ENCODE measurements at regions not wholly inside any gene's neighbourhood (a gene's known extent, or its start where the extent isn't known, plus 50 kb on each side); places are given as distances from the start of the nearest gene placed in this dataset.

GRCh38 chr12:124660851-124661250, 93.4 kb upstream of the NCOR2 start:
- peaks cover 3% of the 10 kb centered on the region for H3K27me3 Mint-ChIP-seq (ENCODE audit: low read depth)
- H3K27ac Mint-ChIP-seq: no peak overlapping the region
- H3K4me3 Mint-ChIP-seq: no peak overlapping the region
- H3K4me1 Mint-ChIP-seq (ENCODE audit: low read depth): no peaks in the 10 kb centered on the region
- H3K9me3 Mint-ChIP-seq: peaks cover 10% of the 10 kb centered on the region
- no peaks in the 10 kb centered on the region for H3K36me3 Mint-ChIP-seq (ENCODE audit: low read depth)

- Mint-ChIP-seq H3K27ac (no peak overlapping the region), H3K36me3 (ENCODE audit: low read depth) (no peaks in the 10 kb centered on the region), H3K4me1 (ENCODE audit: low read depth) (no peaks in the 10 kb centered on the region), H3K4me3 (no peak overlapping the region), H3K9me3 (peaks cover 3% of the 10 kb centered on the region), H3K27me3 (ENCODE audit: low read depth) (peaks cover 6% of the 10 kb centered on the region)
These were observed 91.5 kb upstream of the NCOR2 start for GRCh38 chr12:124658806-124659402.

GRCh38 chr12:124658302-124658701, 90.9 kb upstream of the NCOR2 start:
- H3K4me1 Mint-ChIP-seq (ENCODE audit: low read depth): no peaks in the 10 kb centered on the region
- H3K27me3 Mint-ChIP-seq (ENCODE audit: low read depth): peaks cover 9% of the 10 kb centered on the region
- peaks cover under 1% of the 10 kb centered on the region for H3K9me3 Mint-ChIP-seq
- H3K27ac Mint-ChIP-seq: no peak overlapping the region
- no peak overlapping the region for H3K4me3 Mint-ChIP-seq
- H3K36me3 Mint-ChIP-seq (ENCODE audit: low read depth): no peaks in the 10 kb centered on the region

- Mint-ChIP-seq H3K36me3 (ENCODE audit: low read depth) (no peaks in the 10 kb centered on the region), H3K4me1 (ENCODE audit: low read depth) (no peaks in the 10 kb centered on the region), H3K27ac (no peak overlapping the region), H3K9me3 (no peaks in the 10 kb centered on the region), H3K4me3 (no peak overlapping the region), H3K27me3 (ENCODE audit: low read depth) (peaks cover 10% of the 10 kb centered on the region)
These were observed 89.6 kb upstream of the NCOR2 start for GRCh38 chr12:124656947-124657434.

- H3K27me3 Mint-ChIP-seq (ENCODE audit: low read depth): peaks cover 10% of the 10 kb centered on the region
- H3K36me3 Mint-ChIP-seq (ENCODE audit: low read depth): no peaks in the 10 kb centered on the region
- no peaks in the 10 kb centered on the region for H3K4me1 Mint-ChIP-seq (ENCODE audit: low read depth)
- no peaks in the 10 kb centered on the region for H3K9me3 Mint-ChIP-seq
- no peak overlapping the region for H3K4me3 Mint-ChIP-seq
- no peak overlapping the region for H3K27ac Mint-ChIP-seq
These were observed 88.5 kb upstream of the NCOR2 start for GRCh38 chr12:124655698-124656516.

GRCh38 chr12:124655048-124655697, 87.8 kb upstream of the NCOR2 start:
- Mint-ChIP-seq H3K27me3 (ENCODE audit: low read depth) (peaks cover 10% of the 10 kb centered on the region), H3K4me3 (no peak overlapping the region), H3K9me3 (peaks cover 4% of the 10 kb centered on the region)

GRCh38 chr12:124654666-124655047, 87.2 kb upstream of the NCOR2 start:
- peaks cover 7% of the 10 kb centered on the region for H3K9me3 Mint-ChIP-seq
- no peak overlapping the region for H3K27ac Mint-ChIP-seq

More at GRCh38 chr12:124655048-124655697, 87.8 kb upstream of the NCOR2 start:
- Mint-ChIP-seq H3K4me1 (ENCODE audit: low read depth) (no peaks in the 10 kb centered on the region), H3K27ac (no peak overlapping the region), H3K36me3 (ENCODE audit: low read depth) (no peaks in the 10 kb centered on the region)

GRCh38 chr12:124653169-124653931, 85.9 kb upstream of the NCOR2 start:
- no peak overlapping the region for H3K4me3 Mint-ChIP-seq
- peaks cover 14% of the 10 kb centered on the region for H3K9me3 Mint-ChIP-seq
- H3K27me3 Mint-ChIP-seq (ENCODE audit: low read depth): peaks cover 10% of the 10 kb centered on the region
- no peak overlapping the region for H3K27ac Mint-ChIP-seq
- no peaks in the 10 kb centered on the region for H3K36me3 Mint-ChIP-seq (ENCODE audit: low read depth)
- H3K4me1 Mint-ChIP-seq (ENCODE audit: low read depth): no peaks in the 10 kb centered on the region

More at GRCh38 chr12:124654666-124655047, 87.2 kb upstream of the NCOR2 start:
- no peaks in the 10 kb centered on the region for H3K4me1 Mint-ChIP-seq (ENCODE audit: low read depth)
- H3K4me3 Mint-ChIP-seq: no peak overlapping the region
- H3K36me3 Mint-ChIP-seq (ENCODE audit: low read depth): no peaks in the 10 kb centered on the region
- peaks cover 10% of the 10 kb centered on the region for H3K27me3 Mint-ChIP-seq (ENCODE audit: low read depth)

GRCh38 chr12:124652661-124653060, 85.2 kb upstream of the NCOR2 start:
- H3K9me3 Mint-ChIP-seq: peaks cover 18% of the 10 kb centered on the region
- no peaks in the 10 kb centered on the region for H3K36me3 Mint-ChIP-seq (ENCODE audit: low read depth)
- no peak overlapping the region for H3K4me3 Mint-ChIP-seq
- peaks cover 10% of the 10 kb centered on the region for H3K27me3 Mint-ChIP-seq (ENCODE audit: low read depth)
- no peaks in the 10 kb centered on the region for H3K4me1 Mint-ChIP-seq (ENCODE audit: low read depth)
- no peak overlapping the region for H3K27ac Mint-ChIP-seq

GRCh38 chr12:124651516-124652273, 84.3 kb upstream of the NCOR2 start:
- H3K9me3 Mint-ChIP-seq: peaks cover 18% of the 10 kb centered on the region
- no peak overlapping the region for H3K4me3 Mint-ChIP-seq
- H3K4me1 Mint-ChIP-seq (ENCODE audit: low read depth): no peaks in the 10 kb centered on the region
- H3K36me3 Mint-ChIP-seq (ENCODE audit: low read depth): no peaks in the 10 kb centered on the region
- H3K27ac Mint-ChIP-seq: no peak overlapping the region
- peaks cover 15% of the 10 kb centered on the region for H3K27me3 Mint-ChIP-seq (ENCODE audit: low read depth)

GRCh38 chr12:124650912-124651311, 83.5 kb upstream of the NCOR2 start:
- H3K36me3 Mint-ChIP-seq (ENCODE audit: low read depth): no peaks in the 10 kb centered on the region
- H3K4me3 Mint-ChIP-seq: no peak overlapping the region
- H3K27ac Mint-ChIP-seq: no peak overlapping the region
- peaks cover 18% of the 10 kb centered on the region for H3K9me3 Mint-ChIP-seq
- H3K27me3 Mint-ChIP-seq (ENCODE audit: low read depth): peaks cover 20% of the 10 kb centered on the region
- no peaks in the 10 kb centered on the region for H3K4me1 Mint-ChIP-seq (ENCODE audit: low read depth)

- H3K27me3 Mint-ChIP-seq (ENCODE audit: low read depth): peaks cover 20% of the 10 kb centered on the region
- H3K27ac Mint-ChIP-seq: no peak overlapping the region
- no peaks in the 10 kb centered on the region for H3K4me1 Mint-ChIP-seq (ENCODE audit: low read depth)
- peaks cover 18% of the 10 kb centered on the region for H3K9me3 Mint-ChIP-seq
- H3K36me3 Mint-ChIP-seq (ENCODE audit: low read depth): no peaks in the 10 kb centered on the region
- no peak overlapping the region for H3K4me3 Mint-ChIP-seq
These were observed 81.4 kb upstream of the NCOR2 start for GRCh38 chr12:124648710-124649384.

GRCh38 chr12:124647316-124647715, 79.9 kb upstream of the NCOR2 start:
- H3K36me3 Mint-ChIP-seq (ENCODE audit: low read depth): no peaks in the 10 kb centered on the region
- no peaks in the 10 kb centered on the region for H3K4me1 Mint-ChIP-seq (ENCODE audit: low read depth)
- H3K27me3 Mint-ChIP-seq (ENCODE audit: low read depth): peaks cover 21% of the 10 kb centered on the region
- no peak overlapping the region for H3K27ac Mint-ChIP-seq
- H3K4me3 Mint-ChIP-seq: no peak overlapping the region
- peaks cover 18% of the 10 kb centered on the region for H3K9me3 Mint-ChIP-seq

All from T-helper 1 cell treated with Interleukin-12 subunit alpha and Interleukin-12 subunit beta and Interleukin-4 antibody, amounts not matched to agents 30 μg/mL and 1 μg/mL, for 36 hours (primary cell).